Hindlimb muscle (tissue), 1 donor: ENCODE measurements at regions not wholly inside any gene's neighbourhood (a gene's known extent, or its start where the extent isn't known, plus 50 kb on each side); places are given as distances from the start of the nearest gene placed in this dataset.
A peak's percentile ranks its signal among the peaks of the same experiment; 100 is the strongest.
"Not testable (repeated sequence)": the region's sequence is repeated elsewhere in the genome, so short reads cannot be mapped to it uniquely, and the experiment has no call there.

Source experiments
- DNase-seq: peaks from one replicate; pipeline ENCODE4 v3.0.0-alpha.2; 2013

- no peak for DNase-seq
Measured at GRCh38 chr17:5870231-5870953, 199.8 kb upstream of the WSCD1 start.

DNA sequence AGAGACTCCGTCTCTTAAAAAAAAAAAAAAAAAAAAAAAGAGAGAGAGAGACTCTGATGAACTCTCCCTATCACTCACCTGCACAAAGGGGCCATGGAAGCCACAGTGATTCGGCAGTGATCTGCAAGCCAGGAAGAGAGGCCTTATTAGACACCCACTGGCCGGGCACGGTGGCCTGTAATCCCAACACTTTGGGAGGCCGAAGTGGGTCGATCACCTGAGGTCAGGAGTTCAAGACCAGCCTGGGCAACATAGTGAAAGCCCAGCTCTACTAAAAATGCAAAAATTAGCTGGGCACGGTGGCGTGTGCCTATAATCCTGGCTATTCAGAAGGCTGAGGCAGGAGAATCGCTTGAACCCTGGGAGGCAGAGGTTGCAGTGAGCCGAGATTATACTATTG lies 198.5 kb upstream of the WSCD1 start:
- no peak for DNase-seq

DNA sequence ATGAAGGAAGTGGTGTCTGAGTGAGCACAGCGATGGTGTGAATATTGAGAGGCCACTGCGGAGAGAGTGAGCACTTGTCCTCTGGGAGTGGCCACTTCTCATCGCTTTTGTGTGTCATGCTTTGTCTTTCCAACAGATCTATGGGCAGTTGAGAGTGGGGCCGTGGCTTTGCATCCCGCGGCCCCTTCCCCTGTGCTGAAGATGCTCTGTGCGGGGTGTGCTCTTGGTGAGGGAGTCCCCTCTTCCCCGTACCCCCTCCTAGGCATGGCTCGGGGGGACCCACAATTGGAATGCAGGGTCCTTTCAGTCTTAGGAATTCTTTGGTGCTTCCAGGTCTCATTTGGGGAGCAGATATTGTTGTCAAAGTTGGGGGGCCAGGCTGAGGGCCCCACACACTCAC lies 197.3 kb upstream of the WSCD1 start:
- no peak for DNase-seq

DNA sequence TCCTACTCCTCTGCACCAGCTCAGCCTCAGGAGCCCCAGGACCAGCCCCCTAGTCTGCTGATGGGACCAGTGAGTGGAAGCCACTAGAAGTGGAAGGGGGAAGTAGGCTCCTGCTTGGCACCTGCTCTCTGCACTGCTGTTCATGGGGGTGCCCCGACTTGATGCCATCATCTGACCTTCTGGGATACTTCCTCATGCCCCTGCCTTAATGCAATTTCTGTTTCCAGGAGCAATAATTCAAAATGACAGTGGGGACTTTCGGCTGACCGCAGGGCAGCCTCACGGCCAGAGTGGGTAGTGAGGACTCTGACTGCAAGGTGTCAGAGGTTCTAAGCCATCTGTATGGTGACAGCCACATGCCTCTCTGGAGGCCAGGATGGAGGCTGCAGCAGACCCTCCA lies 196.4 kb upstream of the WSCD1 start:
- no peak for DNase-seq

GRCh38 chr17:5874486-5874885 lies 195.7 kb upstream of the WSCD1 start:
- DNase-seq, result peak; percentile 8

DNA sequence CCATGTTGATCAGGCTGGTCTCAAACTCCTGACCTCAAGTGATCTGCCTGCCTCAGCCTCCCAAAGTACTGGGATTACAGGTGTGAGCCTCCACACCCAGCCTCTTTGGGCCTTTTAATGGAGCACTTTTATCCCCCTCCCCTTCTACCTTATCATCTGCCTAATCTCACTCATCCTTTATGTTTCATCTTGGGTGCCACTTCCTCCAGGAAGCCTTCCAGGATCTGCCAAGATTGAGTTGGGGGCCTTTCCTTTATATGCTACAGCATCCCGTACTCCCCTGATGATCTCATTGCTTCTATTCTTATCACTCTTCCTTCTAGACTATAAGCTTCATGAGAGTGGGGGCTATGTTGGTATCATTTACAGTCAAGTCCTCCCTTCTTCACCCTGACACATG lies 192.8 kb upstream of the WSCD1 start:
- DNase-seq, result no peak

DNA sequence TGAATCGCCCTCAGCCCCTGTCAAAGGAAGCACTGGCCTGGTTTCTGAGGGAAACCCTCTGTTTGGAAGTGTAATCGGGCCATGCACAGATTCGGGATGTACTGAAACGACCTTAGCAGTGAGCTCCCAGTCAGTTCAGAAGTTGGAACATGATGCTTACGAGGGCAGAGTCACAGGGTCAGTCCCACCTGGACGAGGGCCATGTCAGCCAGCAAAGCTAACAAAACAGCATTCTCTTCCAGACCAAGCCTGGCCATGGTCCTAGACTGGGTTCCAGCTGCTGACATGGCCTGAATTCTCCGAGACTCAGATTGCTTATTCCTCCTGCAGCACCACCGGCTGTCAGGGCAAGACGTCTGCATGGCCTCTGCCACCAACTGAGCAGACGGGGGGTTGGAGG lies 192.2 kb upstream of the WSCD1 start:
- DNase-seq, result peak; percentile 23

DNA sequence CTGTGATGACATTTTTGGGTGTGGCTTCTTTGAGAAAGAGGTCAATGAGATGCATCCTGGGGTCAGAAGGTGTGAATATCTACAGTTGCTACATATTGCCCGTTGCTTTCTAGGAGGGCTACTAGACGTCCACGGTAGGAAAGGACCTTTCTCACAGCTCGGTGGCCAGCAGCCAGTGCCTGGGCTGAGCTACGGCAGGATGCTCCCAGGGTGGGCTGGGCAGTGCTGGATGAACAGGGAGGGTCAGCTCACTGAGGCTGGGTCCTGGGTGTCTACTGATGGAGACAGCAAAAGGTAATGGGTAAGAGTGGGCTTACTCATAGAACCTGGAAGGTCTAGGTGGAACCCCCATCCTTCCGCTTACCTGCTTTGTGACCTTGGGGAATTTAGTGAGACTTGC lies 188.3 kb upstream of the WSCD1 start:
- DNase-seq, result no peak

GRCh38 chr17:5883775-5884665 lies 186.2 kb upstream of the WSCD1 start:
- no peak for DNase-seq

DNA sequence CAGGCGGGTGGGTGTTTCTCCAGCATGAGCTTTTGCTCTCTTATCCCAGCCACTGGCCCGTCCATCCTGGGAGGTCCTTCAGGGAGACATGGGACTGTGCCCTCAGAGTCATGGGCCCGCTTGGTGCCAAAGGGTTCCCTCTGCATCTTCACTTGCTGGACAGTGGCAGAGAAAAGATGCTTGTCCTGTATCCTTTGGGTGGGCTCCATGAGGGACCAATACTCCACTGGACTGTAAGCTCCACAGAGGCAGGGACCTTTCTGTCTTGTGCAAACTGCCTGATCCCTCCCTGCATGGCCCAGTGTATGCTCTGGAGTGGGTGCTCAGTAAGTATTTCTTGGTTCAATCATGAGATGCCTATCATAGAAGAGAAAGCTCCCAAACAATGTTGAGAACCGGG lies 184.8 kb upstream of the WSCD1 start:
- no peak for DNase-seq

GRCh38 chr17:5888811-5889210 lies 181.4 kb upstream of the WSCD1 start:
- DNase-seq, result no peak

GRCh38 chr17:5892921-5893675 lies 177.1 kb upstream of the WSCD1 start:
- no peak for DNase-seq

DNA sequence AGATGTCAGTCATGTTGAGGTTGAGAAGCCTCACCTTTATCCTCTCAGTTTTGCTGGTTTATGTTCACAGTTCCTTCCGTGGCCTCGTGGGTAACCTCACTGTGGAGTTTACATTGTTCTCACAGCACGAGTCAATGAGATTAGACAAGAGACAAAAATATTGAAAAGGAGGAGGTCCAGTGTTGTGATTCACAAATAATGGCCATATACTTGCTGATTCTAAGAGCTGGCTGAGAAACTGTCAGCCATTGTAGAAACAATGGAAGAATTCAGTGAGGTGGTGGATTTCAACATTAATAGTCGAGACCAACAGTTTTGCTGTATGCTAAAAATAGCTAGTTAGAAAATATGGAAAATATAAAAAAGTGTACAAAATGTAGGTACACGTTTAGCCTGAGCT lies 176.4 kb upstream of the WSCD1 start:
- no peak for DNase-seq

DNA sequence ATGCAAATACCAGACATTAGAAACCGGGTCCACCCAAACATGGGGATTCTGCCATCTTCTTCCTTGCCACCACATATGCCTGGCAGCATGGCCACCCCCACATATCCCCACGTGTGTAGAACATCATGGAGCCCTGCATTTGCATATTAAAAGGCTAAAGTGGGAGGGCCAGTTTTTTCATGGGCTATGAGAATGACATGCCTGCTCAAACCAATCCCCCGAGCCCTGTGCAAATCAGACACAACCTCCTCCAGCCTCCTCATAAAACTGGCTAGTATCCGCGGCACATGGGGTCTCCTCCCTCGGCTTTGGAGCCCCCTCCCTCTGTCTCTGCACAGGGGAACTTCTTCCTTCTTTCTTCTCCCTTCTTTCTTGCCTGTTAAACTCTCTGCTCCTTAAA lies 174.9 kb upstream of the WSCD1 start:
- no peak for DNase-seq

DNA sequence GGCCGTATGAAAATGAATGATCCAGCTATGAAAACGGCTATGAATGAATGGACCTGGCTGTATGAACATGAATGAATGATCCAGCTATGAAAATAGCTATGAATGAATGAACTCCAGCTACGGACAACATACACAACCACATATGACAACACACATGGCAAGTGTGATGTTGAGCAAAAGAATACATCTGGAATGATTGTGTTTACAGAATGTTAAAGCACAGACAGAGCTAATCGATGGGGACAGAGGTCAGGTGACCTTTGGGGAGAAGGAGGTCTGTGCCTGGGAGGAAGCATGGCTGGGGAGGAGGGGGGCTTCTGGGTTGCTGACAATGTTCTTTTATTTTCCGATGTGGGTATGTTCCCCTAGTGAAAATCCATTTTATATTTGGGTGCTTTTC lies 174.0 kb upstream of the WSCD1 start:
- DNase-seq, result no peak

- DNase-seq, result no peak
Measured at GRCh38 chr17:5897275-5897911, 172.8 kb upstream of the WSCD1 start.

- not testable (repeated sequence) for DNase-seq
Measured at GRCh38 chr17:5897981-5898380, 172.2 kb upstream of the WSCD1 start.

DNA sequence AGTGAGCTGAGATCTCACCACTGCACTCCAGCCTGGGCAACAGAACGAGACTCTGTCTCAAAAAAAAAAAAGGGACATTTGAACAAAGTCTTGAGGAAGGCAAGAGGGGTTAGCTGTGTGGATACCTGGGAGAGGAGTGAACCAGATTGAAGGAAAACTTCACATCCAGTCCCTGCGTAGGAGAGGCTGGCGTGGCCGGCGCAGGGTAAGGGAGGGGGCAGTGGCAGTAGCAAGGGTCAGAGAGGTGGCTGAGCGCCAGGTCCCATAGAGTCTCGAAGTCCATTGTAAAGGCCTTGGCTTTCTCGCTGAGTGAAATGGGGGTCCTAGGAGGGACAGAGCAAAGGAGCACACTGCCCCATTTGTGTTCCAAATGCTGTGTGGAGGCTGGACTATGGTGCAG lies 171.8 kb upstream of the WSCD1 start:
- no peak for DNase-seq

GRCh38 chr17:5899496-5900195 lies 170.5 kb upstream of the WSCD1 start:
- no peak for DNase-seq

DNA sequence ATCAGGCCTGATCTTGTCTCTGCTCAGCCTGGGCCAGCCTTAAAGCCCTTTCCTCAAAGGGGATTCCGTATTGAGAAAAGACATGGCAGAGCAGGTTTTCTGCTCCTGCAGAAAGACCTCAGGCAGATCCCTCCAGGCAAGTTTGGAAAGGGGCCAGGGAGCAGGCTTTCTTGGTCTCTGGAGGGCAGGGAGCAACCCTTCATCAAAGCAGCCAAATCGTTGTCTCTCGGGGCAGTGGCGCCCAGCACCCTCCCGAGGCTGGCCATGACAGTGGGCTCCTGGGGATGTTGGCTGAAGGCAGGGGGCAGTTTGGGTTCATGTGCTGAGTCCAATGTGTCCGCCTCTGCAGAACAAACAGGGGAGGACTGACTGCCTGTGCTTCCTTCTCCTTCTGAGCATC lies 168.4 kb upstream of the WSCD1 start:
- no peak for DNase-seq

DNA sequence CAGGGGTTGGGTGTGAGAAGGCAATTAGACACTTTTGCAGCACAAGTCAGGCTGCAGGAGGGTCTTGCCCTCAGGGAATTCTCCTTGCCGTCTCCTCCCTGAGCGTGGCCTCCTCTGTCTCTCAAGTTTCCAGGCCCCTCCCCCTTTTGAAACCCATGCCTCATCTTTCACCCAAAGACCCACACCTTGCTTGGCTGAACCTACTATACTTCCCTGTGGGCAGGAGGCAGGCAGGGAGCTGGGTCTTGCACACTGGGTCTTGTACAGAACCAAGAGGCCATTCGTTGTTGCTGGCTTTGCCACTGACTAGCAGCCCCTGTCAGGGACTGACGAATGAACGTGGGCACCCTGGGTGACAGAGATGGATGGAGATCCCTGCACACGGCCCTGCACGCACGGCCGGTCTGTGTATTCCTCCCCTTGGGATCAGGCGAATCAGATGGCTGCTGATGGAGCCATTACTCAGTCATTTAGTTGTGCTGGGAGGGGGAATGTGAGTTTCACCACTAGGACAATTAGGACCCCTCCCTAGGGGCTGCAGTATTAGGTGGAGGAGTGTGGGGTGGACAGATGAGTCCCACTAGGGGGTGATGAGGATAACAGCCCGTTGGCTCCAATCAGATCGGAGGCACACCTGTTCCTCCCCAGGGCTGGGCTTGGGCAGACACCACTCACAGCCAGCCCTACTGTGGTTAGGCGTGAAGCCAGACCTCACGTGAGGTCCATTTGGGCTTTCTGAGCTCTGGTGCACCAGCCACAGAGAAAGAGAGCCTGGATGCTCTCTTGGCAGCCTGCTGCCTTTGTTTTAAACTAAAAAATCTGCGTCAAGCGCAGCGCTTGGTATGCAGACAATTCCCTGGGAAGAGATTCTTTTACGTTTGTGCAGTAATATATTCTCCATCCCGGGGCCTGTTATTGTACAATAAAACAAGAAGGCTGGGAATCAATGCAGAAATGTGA lies 167.7 kb upstream of the WSCD1 start:
- DNase-seq, result peak; percentile 16
